GM21360 (cell line): ENCODE measurements at regions not wholly inside any gene's neighbourhood (a gene's known extent, or its start where the extent isn't known, plus 50 kb on each side); places are given as distances from the start of the nearest gene placed in this dataset.
"Not testable (repeated sequence)": the region's sequence is repeated elsewhere in the genome, so short reads cannot be mapped to it uniquely, and the experiment has no call there.

ENCODE experiments used
- ATAC-seq: cut with Tn5 transposase; IDR thresholded peaks from one replicate; pipeline ENCODE4 v1.9.1; 2021; ENCODE audit warnings: mild to moderate bottlenecking, moderate library complexity; ENCODE audit not compliant: unreplicated experiment

DNA sequence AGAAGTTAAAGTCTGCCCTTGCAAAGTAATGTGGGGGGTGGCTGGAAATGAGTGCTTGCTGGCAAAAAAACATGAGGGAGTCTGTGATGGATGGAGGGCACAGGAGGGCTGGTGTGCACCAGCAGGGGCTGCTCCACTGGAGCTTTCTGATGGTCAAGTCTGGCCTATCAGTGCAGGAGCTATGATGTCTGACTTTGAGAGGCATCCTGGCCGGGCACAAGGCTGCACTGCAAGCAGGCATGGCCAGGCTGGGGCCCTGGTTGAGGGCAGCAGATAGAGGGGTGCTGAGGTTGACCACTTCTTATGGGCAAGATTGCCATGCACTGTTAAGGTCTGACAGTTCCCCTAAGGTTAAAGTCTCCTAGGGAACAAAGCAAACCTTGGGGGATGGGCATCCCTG, 1140.2 kb downstream of the FAM133A start:
- ATAC-seq, result no peak

DNA sequence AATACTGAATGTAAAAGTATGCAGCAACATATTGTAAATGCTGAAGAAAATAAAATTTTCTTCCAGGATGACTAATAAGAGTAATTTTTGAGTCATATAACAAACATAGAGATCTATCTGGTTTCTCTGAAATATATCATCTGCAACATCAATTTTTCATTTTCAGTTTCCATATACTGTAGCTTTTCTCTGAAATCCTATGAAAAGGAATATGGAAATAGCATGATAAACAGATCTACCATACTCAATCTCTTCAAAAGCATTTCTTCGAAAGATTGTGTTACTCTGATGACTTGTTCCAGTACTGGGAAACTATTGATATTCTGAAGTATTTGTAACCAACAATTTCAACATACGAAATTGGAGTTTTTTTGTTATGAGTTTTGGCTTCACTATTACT, 1156.7 kb downstream of the FAM133A start:
- ATAC-seq, result peak; percentile 74

DNA sequence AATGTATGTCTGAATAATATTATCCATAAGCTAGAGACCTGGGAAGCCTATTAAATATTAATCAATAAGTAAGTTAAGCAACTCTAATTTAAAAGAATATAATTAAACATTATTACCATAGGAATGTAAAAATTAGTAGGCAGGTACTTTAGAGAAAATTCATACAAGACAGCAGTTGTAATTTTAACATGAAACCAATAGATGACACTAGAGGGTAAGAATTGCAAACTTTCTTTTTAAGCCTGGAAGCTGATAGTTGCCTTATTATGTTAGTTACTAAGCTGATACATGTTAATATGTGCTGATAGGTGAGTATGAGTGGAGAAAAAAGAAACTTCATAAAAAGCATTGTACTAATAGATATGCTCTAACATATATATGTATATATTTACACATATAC, 1157.4 kb downstream of the FAM133A start:
- ATAC-seq, result peak; percentile 63

DNA sequence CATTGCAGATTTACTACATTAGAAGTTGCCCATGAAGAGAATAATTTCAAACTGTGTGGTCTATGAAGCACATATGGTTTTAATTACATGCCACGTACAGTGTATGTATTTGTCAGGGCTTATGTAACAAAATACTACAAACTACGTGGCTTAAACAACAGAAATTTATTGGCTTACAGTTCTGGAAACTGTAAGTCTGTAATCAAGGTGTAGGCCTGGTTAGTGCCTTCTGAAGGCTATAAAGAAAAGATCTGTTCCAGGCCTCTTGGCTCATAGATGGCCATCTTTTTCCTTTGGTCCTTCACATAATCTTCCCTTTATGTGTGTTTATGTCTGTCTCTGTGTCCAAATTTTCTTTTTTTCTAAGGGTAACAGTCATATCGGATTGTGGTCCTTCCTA, 1160.2 kb downstream of the FAM133A start:
- ATAC-seq, result no peak

DNA sequence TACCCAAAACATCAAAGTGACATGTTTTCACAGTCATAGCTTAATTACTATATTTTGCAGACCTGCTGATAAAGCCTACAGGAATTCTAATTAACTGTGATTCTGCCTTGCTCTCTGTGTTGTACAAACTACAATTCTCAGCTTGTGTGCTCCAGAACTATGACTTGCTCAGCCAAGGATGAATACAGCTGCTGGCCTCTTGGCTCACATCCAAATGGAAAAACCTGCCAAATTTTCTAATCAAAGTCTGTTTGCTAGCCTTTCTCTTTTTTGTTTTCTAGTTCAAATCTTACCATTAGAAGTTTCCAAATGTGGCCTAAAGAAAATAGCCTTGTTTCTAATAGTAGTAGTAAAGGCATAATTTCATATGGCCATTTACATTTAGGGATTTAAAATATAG, 1176.8 kb downstream of the FAM133A start:
- ATAC-seq, result no peak

DNA sequence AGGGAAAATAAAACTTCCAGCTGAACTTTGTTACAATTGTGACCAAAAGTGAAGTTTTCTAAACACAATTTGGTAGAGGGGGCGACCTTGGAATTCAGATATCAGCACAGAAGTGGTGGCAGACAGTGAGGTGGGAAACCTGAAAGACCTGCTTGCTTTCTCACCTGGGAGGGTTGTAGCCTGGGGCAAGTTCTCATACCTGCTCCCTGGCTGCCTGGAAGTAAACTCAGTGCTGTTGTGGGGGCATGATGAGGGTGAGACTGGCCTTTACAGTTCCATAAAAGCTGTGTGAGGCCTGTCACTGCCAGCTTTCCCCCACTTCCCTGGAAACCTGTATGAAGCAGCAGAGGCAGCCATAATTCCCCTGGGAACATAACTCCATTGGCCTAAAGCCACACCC, 1180.2 kb downstream of the FAM133A start:
- no peak for ATAC-seq

DNA sequence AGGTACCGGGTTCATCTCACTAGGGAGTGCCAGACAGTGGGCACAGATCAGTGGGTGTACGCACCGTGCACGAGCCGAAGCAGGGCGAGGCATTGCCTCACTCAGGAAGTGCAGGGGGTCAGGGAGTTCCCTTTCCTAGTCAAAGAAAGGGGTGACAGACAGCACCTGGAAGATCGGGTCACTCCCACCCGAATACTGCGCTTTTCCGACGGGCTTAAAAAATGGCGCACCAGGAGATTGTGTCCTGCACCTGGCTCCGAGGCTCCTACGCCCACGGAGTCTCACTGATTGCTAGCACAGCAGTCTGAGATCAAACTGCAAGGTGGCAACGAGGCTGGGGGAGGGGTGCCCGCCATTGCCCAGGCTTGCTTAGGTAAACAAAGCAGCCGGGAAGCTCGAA, 1188.5 kb downstream of the FAM133A start:
- ATAC-seq, result not testable (repeated sequence)

DNA sequence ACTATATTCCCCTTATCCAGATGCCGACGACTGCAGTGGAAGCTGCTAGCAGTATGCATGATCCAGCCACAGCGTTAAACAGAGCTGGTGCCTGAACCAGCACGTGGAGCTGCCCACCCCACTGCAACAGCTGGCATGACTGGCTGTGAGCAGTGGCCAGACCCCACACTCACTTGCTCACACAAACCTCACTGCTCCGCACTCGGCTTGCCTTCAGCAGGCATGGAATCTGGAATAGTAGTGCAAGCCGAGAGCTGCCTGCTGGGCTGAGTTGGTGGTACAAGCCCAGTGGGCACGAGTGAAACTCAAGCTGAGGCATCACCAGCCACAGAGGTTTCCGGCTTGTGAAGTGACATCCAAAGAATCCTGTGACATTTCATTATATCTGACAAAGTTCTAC, 1197.6 kb downstream of the FAM133A start:
- no peak for ATAC-seq

DNA sequence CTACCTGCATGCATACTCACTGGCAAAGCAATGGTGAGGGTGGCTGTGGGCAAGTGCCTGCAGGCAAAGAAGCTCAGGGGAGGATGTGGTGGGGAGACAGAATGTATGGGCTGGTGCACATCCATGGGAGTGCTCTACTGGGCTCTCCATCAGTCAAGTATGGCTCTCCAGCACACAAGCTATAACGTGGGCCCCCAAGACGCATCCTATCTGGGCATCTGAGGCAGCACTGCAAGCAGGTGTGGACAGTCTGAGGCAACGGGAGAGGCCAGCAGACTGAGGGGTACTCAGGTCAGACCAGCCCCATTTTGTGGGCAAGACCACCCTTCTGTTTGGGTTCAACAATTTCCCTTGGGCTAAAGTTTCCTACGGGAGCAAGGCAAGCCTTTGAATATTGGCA, 1227.8 kb downstream of the FAM133A start:
- ATAC-seq, result no peak

DNA sequence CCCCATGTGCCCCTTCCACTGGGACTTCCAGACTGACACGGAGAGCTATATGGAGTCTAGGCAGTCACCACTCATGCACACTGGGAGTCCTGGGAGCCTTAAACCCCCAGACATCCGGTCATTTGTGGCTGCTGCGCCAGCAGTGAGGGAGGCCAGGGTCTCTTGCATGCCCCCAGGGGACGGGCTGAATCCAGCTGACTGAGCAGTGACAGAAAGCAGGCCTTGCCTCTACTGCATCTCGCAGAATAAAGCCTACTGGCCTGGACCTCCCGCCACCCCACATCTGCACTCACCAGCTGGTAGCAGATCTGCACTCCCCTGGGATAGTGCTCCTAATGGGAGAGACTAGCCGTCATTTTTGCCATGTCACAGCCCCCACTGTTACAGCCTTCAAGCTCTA, 1234.2 kb downstream of the FAM133A start:
- ATAC-seq, result no peak

DNA sequence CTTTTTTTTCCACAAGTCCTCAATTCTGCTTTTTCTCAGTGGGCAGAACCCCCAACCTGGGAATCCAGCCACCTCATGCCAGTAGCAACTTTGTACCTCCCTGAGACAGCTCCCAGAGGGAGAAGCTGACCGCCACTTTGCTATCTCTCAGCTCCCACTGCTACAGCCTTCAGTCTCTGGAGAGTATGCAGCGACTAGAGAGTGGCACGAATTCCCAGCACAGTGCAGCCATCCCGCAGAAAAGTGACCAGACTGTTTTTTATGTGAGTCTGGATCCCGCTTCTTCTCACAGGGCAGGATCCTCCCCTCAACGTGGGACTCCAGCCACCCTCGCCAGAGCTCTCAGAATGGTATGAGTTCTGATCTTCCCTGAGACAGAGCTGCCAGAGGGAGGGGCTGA, 1234.6 kb downstream of the FAM133A start:
- ATAC-seq, result no peak

DNA sequence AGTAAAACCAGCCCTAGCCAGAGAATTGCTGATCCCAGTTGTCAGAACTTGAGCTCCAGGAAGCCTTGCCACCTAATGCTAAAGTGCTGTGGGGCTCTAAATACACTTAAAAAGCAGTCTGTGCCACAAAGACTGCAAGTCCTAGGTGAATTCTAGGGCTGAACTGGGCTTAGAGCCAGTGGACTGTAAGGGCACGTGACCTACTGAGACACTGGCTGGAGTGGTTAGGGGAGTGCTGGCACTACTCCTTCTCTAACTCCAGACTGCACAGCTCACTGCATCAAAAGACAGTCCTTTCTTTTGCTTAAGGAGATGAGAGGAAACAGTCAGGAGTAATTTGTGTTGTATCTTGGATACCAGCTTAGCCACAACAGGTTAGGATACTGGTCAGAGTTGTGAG, 1240.2 kb downstream of the FAM133A start:
- no peak for ATAC-seq

DNA sequence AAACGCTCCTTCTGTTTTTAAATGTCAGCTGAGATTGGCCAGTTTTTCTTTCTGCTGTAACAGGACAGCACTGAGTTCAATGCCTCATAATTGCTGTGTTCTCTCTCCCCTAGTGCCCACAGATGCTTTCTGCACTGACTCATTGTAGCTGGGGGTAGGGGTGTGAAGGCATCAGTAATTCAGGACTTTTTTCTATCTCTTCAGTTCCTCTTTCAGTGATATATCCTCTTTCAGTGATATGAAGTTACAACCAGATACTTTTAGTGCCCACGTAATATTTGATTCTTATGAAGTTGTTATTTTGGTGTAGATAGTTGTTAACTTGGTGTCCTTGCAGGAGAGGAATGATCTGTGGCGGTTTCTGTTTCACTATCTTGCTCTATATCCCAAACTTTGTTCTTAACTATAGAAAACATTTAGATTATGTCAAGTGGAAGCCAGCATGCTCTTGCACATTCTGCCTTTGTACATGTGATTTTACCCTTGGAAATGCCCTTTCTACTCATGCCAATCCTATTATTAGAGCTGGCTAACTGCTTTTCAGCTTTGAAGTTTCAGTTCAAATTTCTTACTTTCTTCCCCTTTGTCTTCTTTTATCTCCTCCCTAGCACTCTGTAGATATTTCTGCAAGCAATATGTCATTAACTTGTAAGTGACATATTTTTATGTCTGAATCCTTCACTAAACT, 1258.4 kb downstream of the FAM133A start:
- peak; percentile 97 for ATAC-seq

DNA sequence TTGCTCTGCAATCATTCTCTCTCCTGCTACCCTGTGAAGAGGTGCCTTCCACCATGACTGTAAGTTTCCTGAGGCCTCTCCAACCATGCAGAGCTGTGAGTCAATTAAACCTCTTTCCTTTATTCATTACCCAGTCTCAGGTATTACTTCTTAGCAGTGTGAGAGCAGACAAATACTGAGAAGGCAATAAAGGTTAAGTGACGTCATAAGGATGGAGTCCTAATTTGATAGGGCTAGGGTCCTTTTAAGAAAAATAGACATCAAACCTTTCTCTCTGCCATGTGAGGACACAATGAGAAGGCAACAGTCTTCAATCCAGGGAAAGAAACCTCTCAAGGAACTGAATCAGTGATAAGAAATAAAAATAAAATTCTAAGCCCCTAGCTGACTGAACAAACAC, 1262.7 kb downstream of the FAM133A start:
- no peak for ATAC-seq

DNA sequence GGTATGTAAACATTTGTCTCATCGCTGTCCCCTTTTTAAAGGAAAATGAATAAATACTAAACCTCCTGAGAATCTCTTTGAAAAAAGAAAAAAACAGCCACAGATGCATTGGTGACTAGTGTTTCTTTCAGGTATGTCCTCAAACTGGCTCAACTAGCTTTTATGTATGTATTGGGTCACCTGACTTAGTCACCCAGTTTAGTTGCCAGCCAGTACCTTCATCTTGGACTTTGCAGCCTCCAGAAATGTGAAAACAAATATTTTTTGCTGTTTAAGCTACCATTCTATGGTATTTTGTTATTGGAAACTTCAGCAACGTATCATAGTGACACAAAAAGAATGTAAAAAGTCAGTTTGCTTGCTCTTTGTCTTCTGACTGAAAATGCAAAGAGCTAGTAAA, 1263.5 kb downstream of the FAM133A start:
- no peak for ATAC-seq

DNA sequence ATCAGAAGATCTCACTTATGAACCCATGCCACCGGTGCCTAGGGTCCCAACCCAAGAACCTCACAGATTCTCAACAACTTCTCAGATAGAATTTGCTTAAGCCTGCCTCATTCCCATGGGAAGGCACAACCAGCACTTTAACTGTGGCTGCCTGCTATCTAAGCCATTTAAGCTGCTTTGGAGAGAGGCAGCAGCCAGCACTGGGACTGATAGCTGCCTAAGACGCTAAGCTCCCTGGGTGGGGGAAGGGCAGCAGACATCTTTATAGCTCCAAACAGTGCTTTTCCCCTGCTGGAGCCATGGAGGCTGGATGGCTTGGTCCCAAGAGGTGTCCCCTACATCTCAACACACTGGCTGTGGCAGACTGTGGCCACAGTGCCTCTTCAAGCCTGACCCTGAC, 1268.6 kb downstream of the FAM133A start:
- ATAC-seq, result no peak

DNA sequence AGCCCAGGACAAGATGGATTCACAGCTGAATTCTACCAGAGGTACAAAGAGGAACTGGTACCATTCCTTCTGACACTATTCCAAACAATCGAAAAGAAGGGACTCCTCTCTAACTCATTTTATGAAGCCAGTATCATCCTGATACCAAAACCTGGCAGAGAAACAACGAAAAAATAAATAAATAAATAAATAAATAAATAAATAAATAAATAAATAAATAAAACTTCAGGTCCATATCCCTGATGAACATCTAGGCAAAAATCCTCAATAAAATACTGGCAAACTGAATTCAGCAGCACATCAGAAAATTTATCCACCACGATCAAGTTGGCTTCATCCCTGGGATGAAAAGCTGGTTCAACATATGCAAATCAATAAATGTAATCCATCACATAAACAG, 1272.1 kb downstream of the FAM133A start:
- ATAC-seq, result not testable (repeated sequence)

DNA sequence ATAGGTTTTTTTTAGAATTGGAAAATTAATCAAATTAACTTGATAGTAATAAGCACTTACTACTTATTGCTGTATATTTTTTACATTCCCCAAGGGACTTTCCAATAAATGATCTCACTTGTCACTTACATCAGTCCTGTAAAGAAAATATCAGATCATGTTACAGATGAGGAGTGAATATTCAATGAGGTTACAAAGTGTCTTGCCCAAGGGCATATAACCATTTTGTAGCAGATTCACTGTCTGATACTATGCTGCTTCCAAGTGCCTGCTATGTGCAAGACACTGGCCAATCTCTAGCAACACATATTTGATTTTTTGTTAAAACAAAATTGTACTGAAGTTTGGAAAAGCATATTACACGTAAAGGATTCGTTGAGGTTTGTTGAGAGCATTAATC, 1287.7 kb downstream of the FAM133A start:
- ATAC-seq, result no peak

DNA sequence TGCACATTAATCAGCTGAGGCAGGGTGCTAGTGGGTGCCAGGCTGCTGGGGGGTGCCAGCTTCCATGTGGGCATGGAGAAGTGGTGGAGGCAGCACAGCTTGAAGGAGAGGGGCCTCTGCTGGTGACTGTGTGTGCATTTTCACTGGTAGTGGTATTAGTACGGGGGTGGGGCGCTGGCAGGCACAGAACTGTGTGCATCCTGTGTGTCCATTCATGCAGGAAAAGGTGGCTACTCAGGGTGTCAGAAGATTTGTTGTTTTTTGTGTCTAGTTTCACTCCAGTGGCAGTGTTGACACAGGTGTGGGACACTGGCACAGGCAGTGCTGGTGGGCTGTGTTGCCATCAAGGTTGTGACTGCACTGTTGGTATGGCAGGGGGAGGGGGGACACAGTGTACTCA, 1303.6 kb downstream of the FAM133A start:
- ATAC-seq, result no peak

DNA sequence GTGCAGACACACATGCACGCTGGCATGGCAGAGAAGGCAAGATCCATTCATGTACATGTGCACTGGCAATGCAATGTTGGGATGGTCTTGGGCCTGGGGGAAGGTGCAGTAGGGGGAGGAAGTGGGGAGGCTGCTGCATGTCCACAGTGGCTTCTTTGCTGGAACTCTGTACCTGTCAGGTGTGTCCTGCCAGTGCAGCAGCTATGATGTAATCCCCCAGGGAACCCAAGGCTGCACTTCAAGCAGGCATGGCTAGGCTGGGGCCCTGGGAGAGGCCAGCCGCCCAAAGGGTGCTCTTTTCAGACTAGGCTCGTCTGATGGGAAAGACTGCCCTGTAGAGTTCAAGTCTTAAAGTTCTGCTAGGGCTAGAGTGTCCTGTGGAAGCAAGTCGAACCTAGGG, 1304.0 kb downstream of the FAM133A start:
- no peak for ATAC-seq
